ENCODE measurements at regions not wholly inside any gene's neighbourhood (a gene's known extent, or its start where the extent isn't known, plus 50 kb on each side); places are given as distances from the start of the nearest gene placed in this dataset.
"Not testable (repeated sequence)": the region's sequence is repeated elsewhere in the genome, so short reads cannot be mapped to it uniquely, and the experiment has no call there.

GRCh38 chr4:42237010-42237409, 84.6 kb upstream of the BEND4 start:
- H3K4me3 ChIP-seq = no peak overlapping the region
- H3K27me3 ChIP-seq = no peaks in the 10 kb centered on the region
- no peak overlapping the region for H3K27ac ChIP-seq
- TF ChIP-seq CTCF (IDR thresholded peaks at IDR 0.05) = no peak
- TF ChIP-seq EP300 (IDR thresholded peaks at IDR 0.05) = no peak
- no peak for TF ChIP-seq POLR2A (IDR thresholded peaks at IDR 0.05)
- no peaks in the 10 kb centered on the region for H3K4me1 ChIP-seq
- DNase-seq (ENCODE audit: low spot score in 2 of 2) = no peak
- WGBS, 2 donors = 86 to 87% methylated on average over 5 of the region's 5 CpGs
- no peaks in the 10 kb centered on the region for H3K36me3 ChIP-seq
- no peaks in the 10 kb centered on the region for H3K9me3 ChIP-seq

GRCh38 chr4:42237451-42237850, 85.0 kb upstream of the BEND4 start:
- H3K4me3 ChIP-seq = no peak overlapping the region
- no peaks in the 10 kb centered on the region for H3K9me3 ChIP-seq
- H3K27me3 ChIP-seq = no peaks in the 10 kb centered on the region
- 85 to 86% methylated on average over 6 of the region's 6 CpGs for WGBS, 2 donors
- no peak for TF ChIP-seq CTCF (IDR thresholded peaks at IDR 0.05)
- H3K36me3 ChIP-seq = no peaks in the 10 kb centered on the region
- H3K27ac ChIP-seq = no peak overlapping the region
- no peak for DNase-seq (ENCODE audit: low spot score in 2 of 2)
- H3K4me1 ChIP-seq = no peaks in the 10 kb centered on the region

GRCh38 chr4:42248972-42249371, 96.5 kb upstream of the BEND4 start:
- no peaks in the 10 kb centered on the region for H3K36me3 ChIP-seq
- 63% methylated on average over 4 of the region's 4 CpGs for WGBS, 2 donors
- DNase-seq (ENCODE audit: low spot score in 2 of 2) = no peak
- H3K9me3 ChIP-seq = no peaks in the 10 kb centered on the region
- H3K27ac ChIP-seq = no peak overlapping the region
- H3K27me3 ChIP-seq = no peaks in the 10 kb centered on the region
- no peak overlapping the region for H3K4me3 ChIP-seq
- TF ChIP-seq POLR2A (IDR thresholded peaks at IDR 0.05) = no peak
- TF ChIP-seq EP300 (IDR thresholded peaks at IDR 0.05) = no peak
- no peak for TF ChIP-seq CTCF (IDR thresholded peaks at IDR 0.05)
- H3K4me1 ChIP-seq = no peaks in the 10 kb centered on the region

GRCh38 chr4:42252315-42252714, 99.9 kb upstream of the BEND4 start:
- TF ChIP-seq CTCF (IDR thresholded peaks at IDR 0.05) (no peak), EP300 (IDR thresholded peaks at IDR 0.05) (no peak), POLR2A (IDR thresholded peaks at IDR 0.05) (no peak)
- H3K36me3 ChIP-seq = no peaks in the 10 kb centered on the region
- H3K9me3 ChIP-seq = no peaks in the 10 kb centered on the region
- no peaks in the 10 kb centered on the region for H3K4me1 ChIP-seq
- WGBS, 2 donors = 88% methylated on average over 3 of the region's 3 CpGs
- H3K27ac ChIP-seq = no peak overlapping the region
- H3K4me3 ChIP-seq = no peak overlapping the region
- H3K27me3 ChIP-seq = no peaks in the 10 kb centered on the region
- DNase-seq (ENCODE audit: low spot score in 2 of 2) = no peak

- H3K27ac ChIP-seq; H3K4me1 ChIP-seq; H3K27me3 ChIP-seq; DNase-seq (ENCODE audit: low spot score in 2 of 2); H3K9me3 ChIP-seq; H3K36me3 ChIP-seq; H3K4me3 ChIP-seq: not testable (repeated sequence)
- WGBS, 2 donors = 95 to 96% methylated on average over 6 of the region's 6 CpGs
These were observed 105.2 kb upstream of the BEND4 start for GRCh38 chr4:42257645-42258044.

GRCh38 chr4:42262701-42263490, 110.4 kb upstream of the BEND4 start:
- TF ChIP-seq POLR2A (IDR thresholded peaks at IDR 0.05) (no peak), CTCF (IDR thresholded peaks at IDR 0.05) (no peak), EP300 (IDR thresholded peaks at IDR 0.05) (no peak)
- DNase-seq (ENCODE audit: low spot score in 2 of 2) = no peak
- no peaks in the 10 kb centered on the region for H3K27me3 ChIP-seq
- WGBS, 2 donors = 78 to 80% methylated on average over 8 of the region's 8 CpGs
- H3K4me3 ChIP-seq = no peak overlapping the region
- H3K4me1 ChIP-seq = no peaks in the 10 kb centered on the region
- no peak overlapping the region for H3K27ac ChIP-seq
- peaks cover 0 to 5% (median 0%) of the 10 kb centered on the region in 4 donors for H3K9me3 ChIP-seq
- no peaks in the 10 kb centered on the region for H3K36me3 ChIP-seq

Measured in tibial nerve (tissue), 4 donors.